DMS153 treated with DMSO at 0.1 percent for 48 hours (cell line): ENCODE measurements at regions not wholly inside any gene's neighbourhood (a gene's known extent, or its start where the extent isn't known, plus 50 kb on each side); places are given as distances from the start of the nearest gene placed in this dataset.
"Not testable (repeated sequence)": the region's sequence is repeated elsewhere in the genome, so short reads cannot be mapped to it uniquely, and the experiment has no call there.

Source experiments
- DNase-seq: peaks from one replicate; lab custom pipeline; 2025; ENCODE audit not compliant: unreplicated experiment; lab: John Stamatoyannopoulos, UW

GRCh38 chr6:168913866-168914469 lies 339.7 kb downstream of the THBS2 start:
- no peak for DNase-seq

GRCh38 chr6:168913231-168913865 lies 340.3 kb downstream of the THBS2 start:
- not testable (repeated sequence) for DNase-seq

- no peak for DNase-seq
These were observed 344.4 kb downstream of the THBS2 start for GRCh38 chr6:168909288-168909687.

GRCh38 chr6:168908887-168909286 lies 344.8 kb downstream of the THBS2 start:
- DNase-seq = no peak

GRCh38 chr6:168908166-168908565 lies 345.5 kb downstream of the THBS2 start:
- no peak for DNase-seq

- DNase-seq = no peak
These were observed 347.3 kb downstream of the THBS2 start for GRCh38 chr6:168906391-168906790.

GRCh38 chr6:168905451-168906090 lies 348.1 kb downstream of the THBS2 start:
- DNase-seq = no peak

- DNase-seq = no peak
These were observed 349.9 kb downstream of the THBS2 start for GRCh38 chr6:168903613-168904345.

GRCh38 chr6:168902075-168902474 lies 351.6 kb downstream of the THBS2 start:
- DNase-seq = no peak

- no peak for DNase-seq
These were observed 352.6 kb downstream of the THBS2 start for GRCh38 chr6:168901076-168901475.

- DNase-seq = no peak
These were observed 357.3 kb downstream of the THBS2 start for GRCh38 chr6:168896321-168896720.

GRCh38 chr6:168895102-168895812 lies 358.4 kb downstream of the THBS2 start:
- peak; percentile 69 for DNase-seq

- no peak for DNase-seq
These were observed 361.6 kb downstream of the THBS2 start for GRCh38 chr6:168892031-168892430.

- no peak for DNase-seq
These were observed 362.7 kb downstream of the THBS2 start for GRCh38 chr6:168890981-168891365.

GRCh38 chr6:168890306-168890980 lies 363.2 kb downstream of the THBS2 start:
- DNase-seq = no peak

GRCh38 chr6:168888786-168889345 lies 364.8 kb downstream of the THBS2 start:
- no peak for DNase-seq

- DNase-seq = no peak
These were observed 365.5 kb downstream of the THBS2 start for GRCh38 chr6:168888102-168888501.

- DNase-seq = no peak
These were observed 366.0 kb downstream of the THBS2 start for GRCh38 chr6:168887621-168888020.

GRCh38 chr6:168886964-168887363 lies 366.7 kb downstream of the THBS2 start:
- no peak for DNase-seq
